ENCODE measurements at regions not wholly inside any gene's neighbourhood (a gene's known extent, or its start where the extent isn't known, plus 50 kb on each side); places are given as distances from the start of the nearest gene placed in this dataset.

DNA sequence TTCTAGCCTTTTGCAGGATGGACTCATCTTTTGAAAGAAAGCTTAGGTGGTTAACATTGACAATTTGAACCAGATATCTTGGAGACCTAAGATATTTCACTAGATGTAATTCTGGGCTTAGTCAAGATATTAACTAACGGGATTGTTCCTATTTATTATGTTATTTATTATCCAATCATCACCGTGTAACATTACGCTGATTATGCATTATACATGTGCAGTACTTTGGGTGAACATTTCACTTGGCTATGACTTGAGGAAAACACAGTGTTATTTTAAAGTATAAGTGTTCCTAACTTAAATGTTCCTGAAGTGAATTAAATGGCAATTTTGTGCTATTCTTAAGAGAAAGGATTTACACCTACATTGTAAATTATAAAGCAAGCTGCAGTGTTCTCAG lies 574.5 kb upstream of the KCNMB2 start:
- CTCF ChIA-PET, result no interaction called here
- TF ChIP-seq, protein P1, sequence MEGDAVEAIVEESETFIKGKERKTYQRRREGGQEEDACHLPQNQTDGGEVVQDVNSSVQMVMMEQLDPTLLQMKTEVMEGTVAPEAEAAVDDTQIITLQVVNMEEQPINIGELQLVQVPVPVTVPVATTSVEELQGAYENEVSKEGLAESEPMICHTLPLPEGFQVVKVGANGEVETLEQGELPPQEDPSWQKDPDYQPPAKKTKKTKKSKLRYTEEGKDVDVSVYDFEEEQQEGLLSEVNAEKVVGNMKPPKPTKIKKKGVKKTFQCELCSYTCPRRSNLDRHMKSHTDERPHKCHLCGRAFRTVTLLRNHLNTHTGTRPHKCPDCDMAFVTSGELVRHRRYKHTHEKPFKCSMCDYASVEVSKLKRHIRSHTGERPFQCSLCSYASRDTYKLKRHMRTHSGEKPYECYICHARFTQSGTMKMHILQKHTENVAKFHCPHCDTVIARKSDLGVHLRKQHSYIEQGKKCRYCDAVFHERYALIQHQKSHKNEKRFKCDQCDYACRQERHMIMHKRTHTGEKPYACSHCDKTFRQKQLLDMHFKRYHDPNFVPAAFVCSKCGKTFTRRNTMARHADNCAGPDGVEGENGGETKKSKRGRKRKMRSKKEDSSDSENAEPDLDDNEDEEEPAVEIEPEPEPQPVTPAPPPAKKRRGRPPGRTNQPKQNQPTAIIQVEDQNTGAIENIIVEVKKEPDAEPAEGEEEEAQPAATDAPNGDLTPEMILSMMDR (IDR thresholded peaks at IDR 0.05; ENCODE audit: unreplicated experiment), result no peak
- H3K27me3 Mint-ChIP-seq (ENCODE audit: unreplicated experiment), result no peaks in the 10 kb centered on the region
- no peaks in the 10 kb centered on the region for H3K9me3 Mint-ChIP-seq (ENCODE audit: low read depth, unreplicated experiment)
- intact Hi-C loops (cut with micrococcal nuclease; ENCODE audit: unreplicated experiment), result no loop called here
- H3K27ac Mint-ChIP-seq (ENCODE audit: unreplicated experiment), result no peak overlapping the region
- DNase-seq, result no peak
- BruUV-seq (replicated peaks), result no TSS peak
- H3K4me1 Mint-ChIP-seq (ENCODE audit: low read depth, unreplicated experiment), result no peaks in the 10 kb centered on the region
- H3K36me3 Mint-ChIP-seq (ENCODE audit: insufficient read depth, unreplicated experiment), result no peaks in the 10 kb centered on the region
- H3K4me3 Mint-ChIP-seq (ENCODE audit: low read depth, unreplicated experiment), result no peak overlapping the region

- no TSS peak for BruUV-seq (replicated peaks)
Observed at GRCh38 chr3:177966493-177966892, 569.7 kb upstream of the KCNMB2 start.

DNA sequence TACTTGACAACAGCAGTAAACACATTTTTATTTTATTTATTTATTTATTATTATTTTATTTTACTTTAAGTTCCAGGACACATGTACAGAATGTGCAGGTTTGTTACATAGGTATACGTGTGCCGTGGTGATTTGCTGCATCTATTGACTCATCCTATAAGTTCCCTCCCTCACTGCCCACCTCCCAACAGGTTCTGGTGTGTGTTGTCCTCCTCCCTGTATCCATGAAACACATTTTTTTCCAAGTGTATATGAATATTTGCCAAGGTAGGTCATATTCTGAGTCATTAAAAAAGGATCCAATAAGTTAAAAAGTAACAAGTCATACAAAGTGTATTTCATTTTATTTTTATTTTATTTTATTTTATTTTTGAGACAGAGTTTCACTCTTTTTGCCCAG lies 567.3 kb upstream of the KCNMB2 start:
- Mint-ChIP-seq H3K36me3 (ENCODE audit: insufficient read depth, unreplicated experiment) (peaks cover 15% of the 10 kb centered on the region), H3K27ac (ENCODE audit: unreplicated experiment) (peak overlapping the region; percentile 86), H3K27me3 (ENCODE audit: unreplicated experiment) (no peaks in the 10 kb centered on the region), H3K9me3 (ENCODE audit: low read depth, unreplicated experiment) (no peaks in the 10 kb centered on the region), H3K4me3 (ENCODE audit: low read depth, unreplicated experiment) (no peak overlapping the region), H3K4me1 (ENCODE audit: low read depth, unreplicated experiment) (peaks cover 57% of the 10 kb centered on the region)
- DNase-seq, result peak; percentile 71
- CTCF ChIA-PET, result no interaction called here
- intact Hi-C loops (cut with micrococcal nuclease; ENCODE audit: unreplicated experiment), result no loop called here
- TF ChIP-seq, protein P1 (IDR thresholded peaks at IDR 0.05; ENCODE audit: unreplicated experiment), result no peak
- no TSS peak for BruUV-seq (replicated peaks)

More at GRCh38 chr3:177966493-177966892, 569.7 kb upstream of the KCNMB2 start:
- TF ChIP-seq, protein P1 (IDR thresholded peaks at IDR 0.05; ENCODE audit: unreplicated experiment), result no peak
- Mint-ChIP-seq H3K36me3 (ENCODE audit: insufficient read depth, unreplicated experiment) (peaks cover 15% of the 10 kb centered on the region), H3K27me3 (ENCODE audit: unreplicated experiment) (no peaks in the 10 kb centered on the region), H3K9me3 (ENCODE audit: low read depth, unreplicated experiment) (no peaks in the 10 kb centered on the region), H3K4me3 (ENCODE audit: low read depth, unreplicated experiment) (no peak overlapping the region), H3K4me1 (ENCODE audit: low read depth, unreplicated experiment) (peaks cover 44% of the 10 kb centered on the region), H3K27ac (ENCODE audit: unreplicated experiment) (no peak overlapping the region)
- intact Hi-C loops (cut with micrococcal nuclease; ENCODE audit: unreplicated experiment), result no loop called here
- no peak for DNase-seq
- CTCF ChIA-PET, result no interaction called here

DNA sequence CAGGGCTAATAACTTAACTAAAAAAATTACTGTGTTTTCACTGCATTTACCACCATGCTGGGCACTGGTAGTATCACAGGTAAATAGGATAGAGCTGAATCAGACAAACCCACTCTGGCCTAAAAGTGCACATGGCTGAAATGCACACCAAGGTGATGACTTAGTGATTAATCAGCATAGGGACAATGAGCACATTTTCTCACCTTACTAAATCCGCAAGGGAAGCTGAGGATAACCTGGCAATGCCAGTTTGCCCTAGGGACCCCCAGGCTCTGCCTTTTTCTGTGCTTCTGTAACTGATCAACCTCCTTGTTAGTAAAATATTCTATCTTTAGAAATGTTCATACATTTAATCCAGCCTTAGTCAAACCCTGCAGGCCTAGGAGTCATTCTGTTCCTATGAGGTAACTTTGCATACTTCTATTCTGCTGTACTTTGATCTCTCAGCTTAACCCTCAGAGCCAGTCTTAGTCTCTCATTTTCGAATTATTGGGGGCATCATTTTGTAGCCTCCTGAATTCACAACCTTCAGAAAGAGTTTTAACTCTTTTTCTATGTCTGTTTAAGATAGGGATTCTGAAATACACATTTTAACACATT lies 562.9 kb upstream of the KCNMB2 start:
- Mint-ChIP-seq H3K9me3 (ENCODE audit: low read depth, unreplicated experiment) (no peaks in the 10 kb centered on the region), H3K4me3 (ENCODE audit: low read depth, unreplicated experiment) (no peak overlapping the region), H3K36me3 (ENCODE audit: insufficient read depth, unreplicated experiment) (peaks cover 3% of the 10 kb centered on the region), H3K27me3 (ENCODE audit: unreplicated experiment) (no peaks in the 10 kb centered on the region), H3K4me1 (ENCODE audit: low read depth, unreplicated experiment) (peaks cover 54% of the 10 kb centered on the region), H3K27ac (ENCODE audit: unreplicated experiment) (peak overlapping the region; percentile 60)
- DNase-seq, result peak; percentile 56
- CTCF ChIA-PET, result interaction anchor here (0.7 to 1.6 kb wide), 2 partner anchors 9 to 349 kb away, joined by 3 to 9 read pairs; no protein-coding TSS in a partner anchor
- no TSS peak for BruUV-seq (replicated peaks)
- TF ChIP-seq, protein P1 (IDR thresholded peaks at IDR 0.05; ENCODE audit: unreplicated experiment), result no peak
- intact Hi-C loops (cut with micrococcal nuclease; ENCODE audit: unreplicated experiment), result loop anchor here (5.0 kb wide), 2 partner anchors 156 to 451 kb away; no protein-coding TSS in a partner anchor

Measured in Calu3 (cell line).